ENCODE measurements at regions not wholly inside any gene's neighbourhood (a gene's known extent, or its start where the extent isn't known, plus 50 kb on each side); places are given as distances from the start of the nearest gene placed in this dataset.
"Not testable (repeated sequence)": the region's sequence is repeated elsewhere in the genome, so short reads cannot be mapped to it uniquely, and the experiment has no call there.

GRCh38 chr2:87353408-87353807, 331.8 kb upstream of the PLGLB1 start:
- H3K27ac ChIP-seq (ENCODE audit: insufficient read depth, low read depth, low read length); H3K79me2 ChIP-seq (ENCODE audit: control insufficient read depth, insufficient read depth, low read length); DNase-seq (ENCODE audit: low read depth, low spot score); CTCF ChIA-PET; H3K4me1 ChIP-seq (ENCODE audit: control insufficient read depth, extremely low read depth, insufficient read depth, low read length); H3K9me3 ChIP-seq (replicated peaks; ENCODE audit: control insufficient read depth, insufficient read depth, low read length); POLR2A ChIA-PET; H3K4me2 ChIP-seq (ENCODE audit: insufficient read depth, low read length); H3K4me3 ChIP-seq (replicated peaks in 1 of 3; ENCODE audit: insufficient read depth in 1 of 3, low read depth in 1 of 3, low read length in 3 of 3); H3K9me1 ChIP-seq (replicated peaks; ENCODE audit: control insufficient read depth, extremely low read depth, insufficient read depth, low read length); H3K36me3 ChIP-seq (ENCODE audit: control insufficient read depth in 2 of 2, extremely low read depth in 1 of 2, insufficient read depth in 2 of 2, low read length in 2 of 2); H2AFZ ChIP-seq (ENCODE audit: low read depth, low read length); BruUV-seq (replicated peaks); intact Hi-C loops (cut with micrococcal nuclease); H3K9ac ChIP-seq (replicated peaks; ENCODE audit: extremely low read depth, insufficient read depth, low read length); H3K27me3 ChIP-seq (ENCODE audit: control insufficient read depth in 2 of 2, insufficient read depth in 2 of 2, low read length in 2 of 2); FAIRE-seq; H4K20me1 ChIP-seq (replicated peaks; ENCODE audit: control insufficient read depth, extremely low read depth, insufficient read depth, low read length); dilution Hi-C loops (cut with MboI; ENCODE audit: extremely low pct_ligation_motif_present, low sequenced_read_pairs): not testable (repeated sequence)

- H3K4me2 ChIP-seq (ENCODE audit: insufficient read depth, low read length); DNase-seq (ENCODE audit: low read depth, low spot score); POLR2A ChIA-PET; BruUV-seq (replicated peaks); CTCF ChIA-PET; H3K36me3 ChIP-seq (ENCODE audit: control insufficient read depth in 2 of 2, extremely low read depth in 1 of 2, insufficient read depth in 2 of 2, low read length in 2 of 2); H4K20me1 ChIP-seq (replicated peaks; ENCODE audit: control insufficient read depth, extremely low read depth, insufficient read depth, low read length); H2AFZ ChIP-seq (ENCODE audit: low read depth, low read length); H3K4me3 ChIP-seq (replicated peaks in 1 of 3; ENCODE audit: insufficient read depth in 1 of 3, low read depth in 1 of 3, low read length in 3 of 3); H3K9me3 ChIP-seq (replicated peaks; ENCODE audit: control insufficient read depth, insufficient read depth, low read length); H3K4me1 ChIP-seq (ENCODE audit: control insufficient read depth, extremely low read depth, insufficient read depth, low read length); H3K9ac ChIP-seq (replicated peaks; ENCODE audit: extremely low read depth, insufficient read depth, low read length); H3K79me2 ChIP-seq (ENCODE audit: control insufficient read depth, insufficient read depth, low read length); FAIRE-seq; H3K27me3 ChIP-seq (ENCODE audit: control insufficient read depth in 2 of 2, insufficient read depth in 2 of 2, low read length in 2 of 2); intact Hi-C loops (cut with micrococcal nuclease); H3K9me1 ChIP-seq (replicated peaks; ENCODE audit: control insufficient read depth, extremely low read depth, insufficient read depth, low read length); dilution Hi-C loops (cut with MboI; ENCODE audit: extremely low pct_ligation_motif_present, low sequenced_read_pairs); H3K27ac ChIP-seq (ENCODE audit: insufficient read depth, low read depth, low read length): not testable (repeated sequence)
Measured at GRCh38 chr2:87354102-87354501, 332.5 kb upstream of the PLGLB1 start.

- H3K79me2 ChIP-seq (ENCODE audit: control insufficient read depth, insufficient read depth, low read length); H3K36me3 ChIP-seq (ENCODE audit: control insufficient read depth in 2 of 2, extremely low read depth in 1 of 2, insufficient read depth in 2 of 2, low read length in 2 of 2); H3K9me3 ChIP-seq (replicated peaks; ENCODE audit: control insufficient read depth, insufficient read depth, low read length); H2AFZ ChIP-seq (ENCODE audit: low read depth, low read length); H3K9ac ChIP-seq (replicated peaks; ENCODE audit: extremely low read depth, insufficient read depth, low read length); H3K4me3 ChIP-seq (replicated peaks in 1 of 3; ENCODE audit: insufficient read depth in 1 of 3, low read depth in 1 of 3, low read length in 3 of 3); H4K20me1 ChIP-seq (replicated peaks; ENCODE audit: control insufficient read depth, extremely low read depth, insufficient read depth, low read length); H3K9me1 ChIP-seq (replicated peaks; ENCODE audit: control insufficient read depth, extremely low read depth, insufficient read depth, low read length); H3K27me3 ChIP-seq (ENCODE audit: control insufficient read depth in 2 of 2, insufficient read depth in 2 of 2, low read length in 2 of 2); dilution Hi-C loops (cut with MboI; ENCODE audit: extremely low pct_ligation_motif_present, low sequenced_read_pairs); H3K4me1 ChIP-seq (ENCODE audit: control insufficient read depth, extremely low read depth, insufficient read depth, low read length); BruUV-seq (replicated peaks); H3K27ac ChIP-seq (ENCODE audit: insufficient read depth, low read depth, low read length); DNase-seq (ENCODE audit: low read depth, low spot score); H3K4me2 ChIP-seq (ENCODE audit: insufficient read depth, low read length); intact Hi-C loops (cut with micrococcal nuclease); CTCF ChIA-PET; FAIRE-seq; POLR2A ChIA-PET: not testable (repeated sequence)
Measured at GRCh38 chr2:87360250-87360649, 338.6 kb upstream of the PLGLB1 start.

- H3K4me1 ChIP-seq (ENCODE audit: control insufficient read depth, extremely low read depth, insufficient read depth, low read length); H4K20me1 ChIP-seq (replicated peaks; ENCODE audit: control insufficient read depth, extremely low read depth, insufficient read depth, low read length); POLR2A ChIA-PET; H3K4me2 ChIP-seq (ENCODE audit: insufficient read depth, low read length); H3K9me3 ChIP-seq (replicated peaks; ENCODE audit: control insufficient read depth, insufficient read depth, low read length); DNase-seq (ENCODE audit: low read depth, low spot score); CTCF ChIA-PET; H3K79me2 ChIP-seq (ENCODE audit: control insufficient read depth, insufficient read depth, low read length); H2AFZ ChIP-seq (ENCODE audit: low read depth, low read length); H3K27ac ChIP-seq (ENCODE audit: insufficient read depth, low read depth, low read length); H3K27me3 ChIP-seq (ENCODE audit: control insufficient read depth in 2 of 2, insufficient read depth in 2 of 2, low read length in 2 of 2); H3K9ac ChIP-seq (replicated peaks; ENCODE audit: extremely low read depth, insufficient read depth, low read length); dilution Hi-C loops (cut with MboI; ENCODE audit: extremely low pct_ligation_motif_present, low sequenced_read_pairs); H3K36me3 ChIP-seq (ENCODE audit: control insufficient read depth in 2 of 2, extremely low read depth in 1 of 2, insufficient read depth in 2 of 2, low read length in 2 of 2); intact Hi-C loops (cut with micrococcal nuclease); BruUV-seq (replicated peaks); H3K9me1 ChIP-seq (replicated peaks; ENCODE audit: control insufficient read depth, extremely low read depth, insufficient read depth, low read length); H3K4me3 ChIP-seq (replicated peaks in 1 of 3; ENCODE audit: insufficient read depth in 1 of 3, low read depth in 1 of 3, low read length in 3 of 3); FAIRE-seq: not testable (repeated sequence)
Measured at GRCh38 chr2:87360927-87361326, 339.3 kb upstream of the PLGLB1 start.
